CD4-positive, alpha-beta T cell treated with Interleukin-10 for 1 hour (primary cell): ENCODE measurements at regions not wholly inside any gene's neighbourhood (a gene's known extent, or its start where the extent isn't known, plus 50 kb on each side); places are given as distances from the start of the nearest gene placed in this dataset.
"Not testable (repeated sequence)": the region's sequence is repeated elsewhere in the genome, so short reads cannot be mapped to it uniquely, and the experiment has no call there.

ENCODE experiments used
- DNase-seq: peaks from one replicate; pipeline ENCODE4 v3.0.0-alpha.2; 2020

GRCh38 chr9:38342532-38342931 lies 50.0 kb upstream of the ALDH1B1 start:
- no peak for DNase-seq

GRCh38 chr9:38342096-38342495 lies 50.4 kb upstream of the ALDH1B1 start:
- DNase-seq: no peak

GRCh38 chr9:38339496-38339895 lies 53.0 kb upstream of the ALDH1B1 start:
- no peak for DNase-seq

- DNase-seq: peak; percentile 3
Measured at GRCh38 chr9:38339087-38339486, 53.4 kb upstream of the ALDH1B1 start.

GRCh38 chr9:38338342-38339018 lies 54.0 kb upstream of the ALDH1B1 start:
- no peak for DNase-seq

- DNase-seq: no peak
Measured at GRCh38 chr9:38337706-38338264, 54.7 kb upstream of the ALDH1B1 start.

- no peak for DNase-seq
Measured at GRCh38 chr9:38337181-38337580, 55.3 kb upstream of the ALDH1B1 start.

GRCh38 chr9:38336341-38336740 lies 56.2 kb upstream of the ALDH1B1 start:
- no peak for DNase-seq

- DNase-seq: no peak
Measured at GRCh38 chr9:38335686-38336085, 56.8 kb upstream of the ALDH1B1 start.

GRCh38 chr9:38334234-38334633 lies 58.3 kb upstream of the ALDH1B1 start:
- DNase-seq: no peak

- no peak for DNase-seq
Measured at GRCh38 chr9:38333047-38333446, 59.5 kb upstream of the ALDH1B1 start.

- no peak for DNase-seq
Measured at GRCh38 chr9:38332625-38333024, 59.9 kb upstream of the ALDH1B1 start.

GRCh38 chr9:38331141-38331540 lies 61.4 kb upstream of the ALDH1B1 start:
- DNase-seq: no peak

GRCh38 chr9:38329968-38330367 lies 62.5 kb upstream of the ALDH1B1 start:
- no peak for DNase-seq

- DNase-seq: no peak
Measured at GRCh38 chr9:38328765-38329164, 63.7 kb upstream of the ALDH1B1 start.

- DNase-seq: no peak
Measured at GRCh38 chr9:38326122-38326521, 66.4 kb upstream of the ALDH1B1 start.

GRCh38 chr9:38324213-38324612 lies 68.3 kb upstream of the ALDH1B1 start:
- DNase-seq: not testable (repeated sequence)

- DNase-seq: no peak
Measured at GRCh38 chr9:38322937-38323336, 69.6 kb upstream of the ALDH1B1 start.

- DNase-seq: no peak
Measured at GRCh38 chr9:38319496-38320173, 72.9 kb upstream of the ALDH1B1 start.

- no peak for DNase-seq
Measured at GRCh38 chr9:38318759-38319495, 73.6 kb upstream of the ALDH1B1 start.

GRCh38 chr9:38316166-38316780 lies 76.2 kb upstream of the ALDH1B1 start:
- no peak for DNase-seq

GRCh38 chr9:38315085-38315595 lies 77.4 kb upstream of the ALDH1B1 start:
- no peak for DNase-seq

- no peak for DNase-seq
Measured at GRCh38 chr9:38313421-38313820, 79.1 kb upstream of the ALDH1B1 start.
